NCI-H1694 (cell line): ENCODE measurements at regions not wholly inside any gene's neighbourhood (a gene's known extent, or its start where the extent isn't known, plus 50 kb on each side); places are given as distances from the start of the nearest gene placed in this dataset.

Source experiments
- DNase-seq: peaks from one replicate; lab custom pipeline; 2025; lab: John Stamatoyannopoulos, UW

DNA sequence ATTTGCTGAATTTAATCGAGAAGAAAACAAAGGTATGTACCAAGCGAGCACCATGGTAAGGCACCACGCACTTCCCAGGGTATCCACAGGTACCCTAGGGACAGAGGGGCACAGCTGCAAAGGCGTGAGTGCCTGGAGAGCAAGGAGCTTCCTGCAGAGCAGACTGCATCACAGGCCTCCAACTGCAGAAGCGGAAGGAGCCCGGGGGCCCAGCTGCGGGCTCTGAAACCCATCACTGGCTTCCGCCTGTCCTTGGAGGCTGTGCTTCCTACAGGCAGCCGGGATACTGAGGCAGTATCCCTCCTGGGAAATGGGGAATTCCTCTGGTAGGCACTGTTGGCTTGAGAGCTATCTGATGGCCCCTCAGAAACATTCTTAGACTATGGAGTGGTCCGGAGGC is 217.4 kb upstream of the GMDS start:
- DNase-seq, result no peak

DNA sequence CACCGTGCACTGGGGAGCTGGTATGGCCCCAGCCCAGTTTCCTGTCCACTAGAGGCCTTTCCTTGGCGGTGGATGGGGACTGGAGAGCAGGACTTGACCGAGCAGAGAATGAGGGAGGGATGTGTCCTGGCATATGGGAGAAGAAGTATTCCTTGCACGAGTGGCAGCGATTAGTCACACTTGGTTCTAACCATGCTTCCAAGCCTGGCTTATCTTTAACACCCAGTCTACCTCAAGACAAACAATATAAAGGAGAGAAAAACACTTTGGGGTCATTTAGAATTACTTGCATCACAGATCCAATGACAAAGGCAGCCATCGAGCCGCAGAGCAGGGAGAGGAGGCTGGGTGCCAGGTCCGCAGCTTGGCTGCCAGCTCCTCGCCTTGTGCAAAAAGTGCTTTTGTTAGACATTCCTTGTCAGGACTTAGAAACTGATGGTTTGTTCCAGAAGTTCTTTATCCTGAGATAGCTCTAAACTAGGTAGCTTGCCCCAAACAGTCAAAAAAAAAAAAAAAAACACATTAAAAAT is 214.9 kb upstream of the GMDS start:
- DNase-seq, result no peak

DNA sequence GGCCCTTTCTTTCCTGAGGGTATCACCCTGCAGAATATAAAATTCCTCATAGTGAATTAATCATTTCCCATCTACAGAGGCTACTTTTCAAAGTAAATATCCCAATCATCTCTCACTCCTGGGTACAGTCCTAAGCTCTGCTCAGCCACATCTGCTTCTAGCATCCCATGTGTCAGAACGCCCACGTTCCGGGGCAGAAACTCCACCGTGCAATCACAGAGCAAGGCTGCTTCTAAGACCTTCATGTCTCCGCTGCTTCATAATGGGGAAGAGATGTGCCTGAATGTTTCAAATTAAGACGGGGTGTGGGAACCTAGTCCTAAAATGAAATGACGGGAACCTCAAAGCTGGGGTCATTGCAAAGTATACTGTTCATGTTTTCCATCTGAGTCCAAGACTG is 208.8 kb upstream of the GMDS start:
- DNase-seq, result no peak

DNA sequence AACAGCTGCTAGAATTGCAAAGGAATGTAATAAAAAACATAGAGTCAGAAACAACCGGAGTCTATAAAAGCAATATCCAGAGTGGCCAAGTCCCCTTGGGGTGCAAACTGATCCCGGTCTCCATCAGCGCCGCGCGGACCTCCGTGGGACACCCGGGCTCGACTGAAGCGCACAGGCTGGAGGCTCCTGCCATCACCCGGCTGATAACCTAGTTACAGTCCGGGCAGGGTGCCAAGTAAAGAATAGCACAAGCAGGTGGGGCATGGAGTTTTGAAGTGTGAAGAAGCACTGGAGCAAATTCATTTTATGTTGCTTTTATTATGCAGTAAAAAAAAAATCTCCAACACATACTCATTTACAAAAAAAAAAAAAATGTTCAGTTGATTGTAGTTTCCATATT is 205.1 kb upstream of the GMDS start:
- no peak for DNase-seq

- DNase-seq, result no peak
These were observed 204.2 kb upstream of the GMDS start for GRCh38 chr6:2449572-2449940.

GRCh38 chr6:2448826-2449571 is 203.6 kb upstream of the GMDS start:
- peak; percentile 48 for DNase-seq

DNA sequence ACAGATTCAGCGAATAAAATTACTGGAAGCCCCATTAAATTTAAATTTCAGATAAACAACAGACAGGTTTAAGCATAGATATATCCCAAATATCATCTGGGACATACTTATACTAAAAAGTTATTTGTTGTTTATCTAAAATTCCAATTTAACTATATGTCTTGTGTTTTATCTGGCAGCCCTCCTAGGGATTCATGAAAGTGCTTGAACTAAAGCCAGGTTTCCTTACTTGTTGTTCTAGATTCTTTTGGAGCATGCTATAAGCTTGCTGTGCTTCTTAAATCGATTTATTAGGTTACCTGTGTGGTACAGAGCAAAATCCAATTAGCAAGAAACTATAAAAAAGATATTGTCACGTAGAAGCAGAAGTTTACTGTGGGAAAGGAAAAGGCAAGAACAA is 202.5 kb upstream of the GMDS start:
- no peak for DNase-seq

- no peak for DNase-seq
These were observed 202.0 kb upstream of the GMDS start for GRCh38 chr6:2447318-2447920.

- no peak for DNase-seq
These were observed 196.4 kb upstream of the GMDS start for GRCh38 chr6:2441601-2442475.

- DNase-seq, result no peak
These were observed 195.1 kb upstream of the GMDS start for GRCh38 chr6:2440516-2440915.

- no peak for DNase-seq
These were observed 194.2 kb upstream of the GMDS start for GRCh38 chr6:2439632-2440031.

- DNase-seq, result no peak
These were observed 193.7 kb upstream of the GMDS start for GRCh38 chr6:2439082-2439481.

- DNase-seq, result no peak
These were observed 191.2 kb upstream of the GMDS start for GRCh38 chr6:2436410-2437154.

GRCh38 chr6:2435323-2435722 is 189.9 kb upstream of the GMDS start:
- no peak for DNase-seq

- DNase-seq, result no peak
These were observed 189.5 kb upstream of the GMDS start for GRCh38 chr6:2434912-2435311.

DNA sequence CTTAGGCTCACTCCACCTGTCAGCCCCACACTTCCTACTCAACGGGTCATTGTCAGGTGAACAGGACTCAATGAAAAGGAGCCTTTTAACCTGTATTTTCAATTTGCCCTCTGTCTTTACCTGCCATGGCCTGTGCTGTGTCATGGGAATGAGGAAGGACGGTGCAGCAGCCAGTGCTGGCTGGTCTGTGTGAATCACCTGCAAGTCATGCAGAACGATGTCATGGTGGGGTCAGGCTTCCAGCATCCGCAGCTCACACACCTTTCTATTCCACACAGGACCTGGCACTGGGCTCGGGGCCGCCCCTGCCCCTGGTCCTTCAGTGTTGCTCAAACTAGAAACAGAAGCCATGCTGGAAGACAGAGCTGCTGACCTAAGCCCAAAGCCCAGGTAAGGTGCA is 188.7 kb upstream of the GMDS start:
- no peak for DNase-seq

DNA sequence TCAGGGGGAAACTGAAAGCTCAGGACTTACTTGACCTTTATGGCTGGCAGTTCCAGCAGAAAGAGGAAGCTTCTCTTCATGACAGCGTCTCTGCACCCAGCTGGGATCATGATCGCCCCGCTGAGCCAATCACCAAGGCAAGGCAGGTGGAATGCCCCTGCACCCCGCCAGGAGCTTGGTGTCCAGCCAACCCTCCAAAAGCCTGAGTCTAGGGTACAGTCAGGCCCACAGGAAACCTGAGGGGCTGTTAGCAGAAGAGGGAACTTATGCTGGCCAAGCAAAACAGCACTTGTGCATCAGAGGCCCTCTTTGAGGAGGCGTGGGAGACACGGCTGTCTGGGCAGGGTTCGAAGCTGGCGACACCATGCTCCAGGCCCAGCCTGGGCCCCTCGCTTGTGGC is 188.3 kb upstream of the GMDS start:
- DNase-seq, result no peak

DNA sequence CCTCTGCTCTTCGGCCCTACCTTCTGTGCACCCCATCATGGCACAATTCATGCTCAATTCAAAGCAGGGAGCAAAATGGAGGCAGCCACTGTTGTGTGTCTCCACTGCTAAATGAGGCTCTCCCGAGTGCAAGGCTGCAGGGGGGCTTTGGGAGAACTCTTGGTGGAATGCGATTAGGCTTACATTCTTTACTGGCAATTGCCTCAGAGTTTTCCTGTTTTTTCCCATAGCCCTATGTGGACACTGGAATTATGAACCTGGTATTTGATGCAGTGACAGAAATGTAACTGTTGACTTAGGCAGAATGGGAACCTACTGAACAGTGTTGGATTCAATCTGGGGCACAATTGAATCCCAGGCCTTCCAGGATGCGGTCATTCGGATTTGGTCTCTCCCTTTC is 187.9 kb upstream of the GMDS start:
- DNase-seq, result no peak

DNA sequence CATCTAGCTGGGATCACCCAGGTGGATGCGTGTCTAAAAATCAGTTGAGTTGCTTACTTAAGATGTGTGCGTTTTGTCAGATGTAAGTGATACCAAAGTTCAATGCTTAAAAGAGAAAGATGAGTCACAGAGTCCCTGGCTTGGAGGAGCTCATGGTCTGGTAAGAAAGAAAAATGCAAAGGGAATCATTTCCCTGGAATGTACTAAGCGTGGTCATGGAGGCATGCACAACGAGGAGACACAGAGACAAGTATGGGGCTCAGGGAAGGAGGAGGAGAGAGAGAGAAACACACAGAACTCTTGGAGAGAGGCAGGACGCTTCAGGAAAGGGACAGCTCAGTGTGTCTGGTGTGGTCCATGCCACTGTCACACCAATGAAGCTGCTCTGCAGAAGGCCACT is 186.9 kb upstream of the GMDS start:
- no peak for DNase-seq

DNA sequence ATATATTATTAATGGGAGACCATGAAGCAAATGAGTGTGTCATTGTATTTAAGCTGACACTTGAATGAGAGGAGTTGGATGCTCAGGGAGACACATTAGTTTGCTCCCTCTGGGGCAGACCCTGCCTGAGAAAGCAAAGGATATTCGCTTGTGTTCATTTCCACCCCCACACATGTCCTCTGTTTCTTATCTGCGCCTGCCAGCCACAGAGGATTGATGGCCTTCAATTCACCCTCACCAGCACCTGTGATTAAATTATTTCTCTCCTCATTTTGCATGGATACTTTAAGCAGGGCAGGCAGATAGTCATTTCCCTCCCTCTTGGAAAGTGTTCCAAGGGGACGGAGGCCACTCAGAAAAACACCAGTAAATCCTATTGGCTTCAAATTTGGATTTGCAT is 185.2 kb upstream of the GMDS start:
- DNase-seq, result no peak

DNA sequence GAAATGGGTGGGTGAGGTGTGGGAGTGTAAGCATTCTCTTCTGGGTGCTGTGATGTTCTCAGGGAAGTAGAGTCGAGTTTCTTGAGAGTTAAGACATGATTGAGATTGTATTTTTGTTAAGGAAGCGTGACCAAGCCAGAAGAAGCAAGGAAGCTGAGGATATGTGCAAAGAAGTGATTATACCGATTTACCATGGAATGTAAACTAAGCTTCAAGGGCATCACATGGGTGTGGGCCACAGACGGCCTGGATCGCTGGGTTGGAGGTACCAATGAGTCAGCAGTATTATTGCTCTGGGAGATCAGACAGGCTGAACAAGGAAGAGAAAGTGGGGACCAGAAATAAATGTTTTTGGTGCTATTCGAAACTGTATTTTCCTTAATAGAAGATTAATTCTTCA is 184.1 kb upstream of the GMDS start:
- DNase-seq, result no peak

- no peak for DNase-seq
These were observed 183.6 kb upstream of the GMDS start for GRCh38 chr6:2429032-2429431.
